ENCODE measurements at regions not wholly inside any gene's neighbourhood (a gene's known extent, or its start where the extent isn't known, plus 50 kb on each side); places are given as distances from the start of the nearest gene placed in this dataset.

- no TSS peak for BruUV-seq (replicated peaks)
- ChIA-PET CTCF (ENCODE audit: low intra/inter-chr PET ratio) (no interaction called here), POLR2A (interaction anchor here (0.7 to 1.0 kb wide), 2 partner anchors 13 to 32 kb away, joined by 3 read pairs; no protein-coding TSS in a partner anchor)
- Histone ChIP-seq H3K9me1 (ENCODE audit: control insufficient read depth, insufficient read depth, low read length) (no peaks in the 10 kb centered on the region), H3K36me3 (ENCODE audit: control insufficient read depth, insufficient read depth, low read length) (no peaks in the 10 kb centered on the region), H3K4me3 (no peak overlapping the region), H3K4me1 (replicated peaks in 1 of 2; ENCODE audit: control insufficient read depth in 2 of 2, insufficient read depth in 2 of 2, low read length in 2 of 2) (no peaks in the 10 kb centered on the region), H3K27ac (ENCODE audit: extremely low read depth, low read depth, low read length) (no peak overlapping the region), H3K9ac (ENCODE audit: insufficient read depth in 1 of 2, low read depth in 2 of 2, low read length in 2 of 2) (no peak overlapping the region), H3K9me3 (replicated peaks; ENCODE audit: control insufficient read depth, insufficient read depth, low read depth, low read length) (no peaks in the 10 kb centered on the region), H3K4me2 (ENCODE audit: insufficient read depth, low read length) (no peak overlapping the region), H3K27me3 (ENCODE audit: control insufficient read depth in 2 of 2, insufficient read depth in 2 of 2, low read length in 2 of 2) (no peaks in the 10 kb centered on the region), H4K20me1 (replicated peaks; ENCODE audit: control insufficient read depth, insufficient read depth, low read length) (no peaks in the 10 kb centered on the region), H2AFZ (ENCODE audit: low read depth, low read length) (no peak overlapping the region), H3K79me2 (ENCODE audit: control insufficient read depth, insufficient read depth, low read length) (no peaks in the 10 kb centered on the region)
- intact Hi-C loops (cut with micrococcal nuclease) (no loop called here), in situ Hi-C loops (cut with MboI) (no loop called here)
- WGBS (ENCODE audit: insufficient coverage, low coverage, missing lambda C conversion rate): 4% methylated on average over 1 of the region's 1 CpG
- DNase-seq (ENCODE audit: extremely low read depth in 1 of 4, low spot score in 3 of 4) (no peak), ATAC-seq (no peak), FAIRE-seq (no peak)
- no peak for TF ChIP-seq HES1 (IDR thresholded peaks at IDR 0.05; ENCODE audit: low read depth)
- TF ChIP-seq CBX3 (IDR thresholded peaks at IDR 0.05; ENCODE audit: borderline replicate concordance in 1 of 2, low read length in 2 of 2): no peak
- no peak for TF ChIP-seq PHF8 (IDR thresholded peaks at IDR 0.05; ENCODE audit: borderline replicate concordance, low read length)
- no peak for TF ChIP-seq FOXA1 (IDR thresholded peaks at IDR 0.05; ENCODE audit: borderline replicate concordance)
- no peak for TF ChIP-seq ZNF197 (CRISPR knock-in tag; IDR thresholded peaks at IDR 0.05; ENCODE audit: low read depth)
- TF ChIP-seq HEY1 (CRISPR knock-in tag; IDR thresholded peaks at IDR 0.05; ENCODE audit: borderline replicate concordance): no peak
- no peak for TF ChIP-seq KAT8 (IDR thresholded peaks at IDR 0.05; ENCODE audit: low read depth)
- no peak for TF ChIP-seq SIRT6 (IDR thresholded peaks at IDR 0.05; ENCODE audit: low read depth, low read length)
These were observed 115.6 kb downstream of the UCHL5 start for GRCh38 chr1:192943522-192943921.

Data from K562 (cell line).